GM12872 (cell line): ENCODE measurements at regions not wholly inside any gene's neighbourhood (a gene's known extent, or its start where the extent isn't known, plus 50 kb on each side); places are given as distances from the start of the nearest gene placed in this dataset.

Experiments used
- CTCF ChIP-seq: IDR thresholded peaks from 3 replicates; pipeline ENCODE4 v1.5.1; 2011; ENCODE audit warnings: low read depth, mild to moderate bottlenecking, low read length, moderate library complexity; ENCODE audit not compliant: insufficient read depth

GRCh38 chr22:44599084-44599483 lies 101.1 kb upstream of the RTL6 start:
- TF ChIP-seq CTCF, result no peak

GRCh38 chr22:44597616-44598015 lies 99.6 kb upstream of the RTL6 start:
- TF ChIP-seq CTCF, result no peak

- TF ChIP-seq CTCF, result no peak
Observed at GRCh38 chr22:44596396-44597125, 98.5 kb upstream of the RTL6 start.

- no peak for TF ChIP-seq CTCF
Observed at GRCh38 chr22:44595841-44596341, 97.9 kb upstream of the RTL6 start.

- TF ChIP-seq CTCF, result no peak
Observed at GRCh38 chr22:44594951-44595350, 96.9 kb upstream of the RTL6 start.

- TF ChIP-seq CTCF, result no peak
Observed at GRCh38 chr22:44592824-44593148, 94.8 kb upstream of the RTL6 start.

- TF ChIP-seq CTCF, result no peak
Observed at GRCh38 chr22:44592126-44592823, 94.2 kb upstream of the RTL6 start.
